Lung (tissue), 11 donors: ENCODE measurements at regions not wholly inside any gene's neighbourhood (a gene's known extent, or its start where the extent isn't known, plus 50 kb on each side); places are given as distances from the start of the nearest gene placed in this dataset.

Source experiments
- ATAC-seq: fragments of 200-7000 bp; cut with Tn5 transposase; one replicate; pipeline ENCODE4 v1.9.1; 2020; ENCODE audit warnings: moderate number of reproducible peaks; ENCODE audit not compliant: insufficient read depth, low FRiP score
- DNase-seq, 3 donors: peaks; one replicate each; pipeline ENCODE4 v3.0.0-alpha.2; 2013 to 2017
- H3K27ac ChIP-seq, 2 donors: one replicate each; pipeline ENCODE4 v1.5.1; 2013; ENCODE audit warnings: mild to moderate bottlenecking in 2 of 2, moderate library complexity in 2 of 2, control low read depth in 1 of 2, inconsistent platforms in 1 of 2, low read depth in 1 of 2, low read length in 1 of 2
- H3K27me3 ChIP-seq, 3 donors: one replicate each; pipeline ENCODE4 v1.5.1; 2013; ENCODE audit warnings: low read length in 2 of 3; ENCODE audit not compliant: control insufficient read depth in 3 of 3, insufficient read depth in 3 of 3
- H3K36me3 ChIP-seq, 4 donors: one replicate each; pipeline ENCODE4 v1.5.1; 2013; ENCODE audit warnings: low read length in 4 of 4, mild to moderate bottlenecking in 1 of 4, moderate library complexity in 1 of 4; ENCODE audit not compliant: control insufficient read depth in 4 of 4, insufficient read depth in 4 of 4
- H3K4me1 ChIP-seq, 5 donors: one replicate each; pipeline ENCODE4 v1.5.1; 2013; ENCODE audit warnings: low read length in 5 of 5, mild to moderate bottlenecking in 2 of 5, moderate library complexity in 1 of 5; ENCODE audit not compliant: control insufficient read depth in 5 of 5, insufficient read depth in 5 of 5
- H3K4me3 ChIP-seq: one replicate; pipeline ENCODE4 v1.5.1; 2013; ENCODE audit warnings: mild to moderate bottlenecking, control low read depth, moderate library complexity
- H3K9ac ChIP-seq, 2 donors: one replicate each; pipeline ENCODE4 v1.5.1; 2013; ENCODE audit warnings: low read length in 2 of 2, control low read depth in 1 of 2; ENCODE audit not compliant: insufficient read depth in 1 of 2
- H3K9me3 ChIP-seq, 4 donors: one replicate each; pipeline ENCODE4 v1.5.1; 2013; ENCODE audit warnings: low read length in 3 of 4, mild to moderate bottlenecking in 1 of 4, moderate library complexity in 1 of 4; ENCODE audit not compliant: control insufficient read depth in 4 of 4, insufficient read depth in 3 of 4
- CTCF ChIP-seq: IDR thresholded peaks from 2 replicates; pipeline ENCODE4 v1.5.1; 2012; ENCODE audit warnings: mild to moderate bottlenecking; ENCODE audit errors: control extremely low read depth, extremely low read depth
- WGBS, 2 donors: extraction: QIAGEN DNeasy Blood & Tissue Kit; methylation state at CpG; one replicate each; pipeline ENCODE4 v1.1.7; 2013; 5-methylcytosine and 5-hydroxymethylcytosine counted together
- donor health status: control.
- donor health status: control.
- donor health status: Bipolar disorder and iron deficiency.
- donor health status: healthy.
- donor health status: DM: yes; HTN: yes; CAD: no.

- no peak for TF ChIP-seq CTCF
These were observed 362.1 kb downstream of the EFNB2 start for GRCh38 chr13:106173346-106173745.

GRCh38 chr13:106172176-106172905 is 363.1 kb downstream of the EFNB2 start:
- Histone ChIP-seq H3K9me3 (peaks cover 0 to 2% (median 0%) of the 10 kb centered on the region in 4 donors), H3K4me3 (no peak overlapping the region), H3K27me3 (no peaks in the 10 kb centered on the region), H3K4me1 (peaks cover 0 to 17% (median 2%) of the 10 kb centered on the region in 5 donors), H3K9ac (no peak overlapping the region), H3K27ac (no peak overlapping the region), H3K36me3 (no peaks in the 10 kb centered on the region)
- WGBS, 2 donors, result 73 to 77% methylated on average over 5 of the region's 5 CpGs
- no peak for TF ChIP-seq CTCF
- DNase-seq (peak in 2 of 3 donors; percentile 37 to 47), ATAC-seq (no peak)

More at GRCh38 chr13:106173346-106173745, 362.1 kb downstream of the EFNB2 start:
- 86% methylated on average over 2 of the region's 2 CpGs for WGBS, 2 donors
- H3K4me3 ChIP-seq, result no peak overlapping the region
- DNase-seq (no peak), ATAC-seq (no peak)
- no peaks in the 10 kb centered on the region for H3K27me3 ChIP-seq
- H3K36me3 ChIP-seq, result no peaks in the 10 kb centered on the region
- no peak overlapping the region for H3K27ac ChIP-seq
- H3K9ac ChIP-seq, result no peak overlapping the region
- H3K9me3 ChIP-seq, result peaks cover 0 to 1% (median 0%) of the 10 kb centered on the region in 4 donors
- H3K4me1 ChIP-seq, result peaks cover 0 to 17% (median 0%) of the 10 kb centered on the region in 5 donors

- no peak overlapping the region for H3K4me3 ChIP-seq
- ATAC-seq, result no peak
These were observed 372.0 kb downstream of the EFNB2 start for GRCh38 chr13:106163426-106163825.

More at GRCh38 chr13:106163426-106163825, 372.0 kb downstream of the EFNB2 start:
- Histone ChIP-seq H3K9me3 (peaks cover 0 to 2% (median under 1%) of the 10 kb centered on the region in 4 donors), H3K27me3 (no peaks in the 10 kb centered on the region), H3K4me1 (peaks cover 0 to 5% (median 0%) of the 10 kb centered on the region in 5 donors), H3K36me3 (no peaks in the 10 kb centered on the region), H3K9ac (no peak overlapping the region), H3K27ac (no peak overlapping the region)
- no peak for DNase-seq
- TF ChIP-seq CTCF, result no peak
- 92 to 94% methylated on average over 3 of the region's 3 CpGs for WGBS, 2 donors
